ENCODE measurements at regions not wholly inside any gene's neighbourhood (a gene's known extent, or its start where the extent isn't known, plus 50 kb on each side); places are given as distances from the start of the nearest gene placed in this dataset.

GRCh38 chr13:54682184-54682583, 1653.6 kb downstream of the OLFM4 start:
- TF ChIP-seq CTCF (IDR thresholded peaks at IDR 0.05; ENCODE audit: low read depth, low read length, missing input control) (no peak), MAX (IDR thresholded peaks at IDR 0.05) (no peak), JUND (IDR thresholded peaks at IDR 0.05) (no peak), TAF1 (conservative IDR thresholded peaks at IDR 0.05) (no peak), RXRA (IDR thresholded peaks at IDR 0.05) (no peak), YY1 (IDR thresholded peaks at IDR 0.05) (no peak), FOXA1 (IDR thresholded peaks at IDR 0.05) (no peak), SP1 (IDR thresholded peaks at IDR 0.05) (no peak), EGR1 (IDR thresholded peaks at IDR 0.05; ENCODE audit: low read depth in 2 of 2) (no peak), ATF3 (IDR thresholded peaks at IDR 0.05) (no peak), RAD21 (IDR thresholded peaks at IDR 0.05) (no peak)
